ENCODE measurements at regions not wholly inside any gene's neighbourhood (a gene's known extent, or its start where the extent isn't known, plus 50 kb on each side); places are given as distances from the start of the nearest gene placed in this dataset.

DNA sequence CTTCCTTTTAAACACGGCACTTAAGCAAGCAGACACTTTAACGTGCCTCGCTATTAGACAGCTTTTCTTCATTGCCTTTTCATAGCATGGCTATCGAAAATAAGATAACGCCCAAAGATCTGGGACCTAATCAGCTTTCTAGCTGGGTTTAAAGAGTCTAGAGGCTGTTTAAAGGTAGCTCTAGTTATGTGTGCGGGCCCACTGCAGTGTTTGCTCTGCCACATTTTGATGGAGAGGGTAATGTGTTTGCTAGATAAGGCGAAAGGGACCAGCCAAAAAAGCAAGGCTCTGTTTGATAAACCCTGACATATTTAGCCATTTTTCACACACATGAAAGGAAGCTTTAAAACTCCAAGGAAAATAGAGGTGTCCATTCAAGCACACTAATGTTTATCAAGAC lies 91.6 kb downstream of the NR2F2 start (continued):
- TF ChIP-seq, protein P1, sequence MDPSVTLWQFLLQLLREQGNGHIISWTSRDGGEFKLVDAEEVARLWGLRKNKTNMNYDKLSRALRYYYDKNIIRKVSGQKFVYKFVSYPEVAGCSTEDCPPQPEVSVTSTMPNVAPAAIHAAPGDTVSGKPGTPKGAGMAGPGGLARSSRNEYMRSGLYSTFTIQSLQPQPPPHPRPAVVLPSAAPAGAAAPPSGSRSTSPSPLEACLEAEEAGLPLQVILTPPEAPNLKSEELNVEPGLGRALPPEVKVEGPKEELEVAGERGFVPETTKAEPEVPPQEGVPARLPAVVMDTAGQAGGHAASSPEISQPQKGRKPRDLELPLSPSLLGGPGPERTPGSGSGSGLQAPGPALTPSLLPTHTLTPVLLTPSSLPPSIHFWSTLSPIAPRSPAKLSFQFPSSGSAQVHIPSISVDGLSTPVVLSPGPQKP (CRISPR knock-in tag; IDR thresholded peaks at IDR 0.05): no peak
- TF ChIP-seq EWSR1 (IDR thresholded peaks at IDR 0.05; ENCODE audit: borderline replicate concordance, low read depth, partially characterized antibody) (no peak), HLTF (IDR thresholded peaks at IDR 0.05) (no peak), PYGO2 (tag; IDR thresholded peaks at IDR 0.05) (no peak), RBM14 (IDR thresholded peaks at IDR 0.05; ENCODE audit: borderline replicate concordance, insufficient read depth, low read depth, low read length) (no peak), ZNF507 (tag; conservative IDR thresholded peaks at IDR 0.05) (no peak), SLC30A9 (CRISPR knock-in tag; IDR thresholded peaks at IDR 0.05) (no peak), BACH1 (tag; IDR thresholded peaks at IDR 0.05) (no peak), MYNN (IDR thresholded peaks at IDR 0.05) (0 out of 2 replicates have a peak, but pooled peaks have one; percentile 29), MYNN (CRISPR knock-in tag; IDR thresholded peaks at IDR 0.05) (no peak), GATAD2B (IDR thresholded peaks at IDR 0.05; ENCODE audit: borderline replicate concordance) (no peak), CXXC5 (CRISPR knock-in tag; IDR thresholded peaks at IDR 0.05) (no peak), NFIC (IDR thresholded peaks at IDR 0.05) (peak; percentile 71), PTBP1 (IDR thresholded peaks at IDR 0.05; ENCODE audit: low read depth, low read length) (no peak), ZNF830 (CRISPR knock-in tag; IDR thresholded peaks at IDR 0.05) (no peak), KAT7 (CRISPR knock-in tag; IDR thresholded peaks at IDR 0.05; ENCODE audit: borderline replicate concordance) (no peak), ZNF644 (tag; IDR thresholded peaks at IDR 0.05; ENCODE audit: low read depth) (no peak), CBFB (CRISPR knock-in tag; IDR thresholded peaks at IDR 0.05) (no peak), ETV6 (IDR thresholded peaks at IDR 0.05; ENCODE audit: borderline replicate concordance in 1 of 2, low read depth in 2 of 2, low read length in 1 of 2) (no peak), ETV6 (CRISPR knock-in tag; IDR thresholded peaks at IDR 0.05; ENCODE audit: borderline replicate concordance) (no peak), THRB (CRISPR knock-in tag; conservative IDR thresholded peaks at IDR 0.05) (no peak)
- TF ChIP-seq, protein P2, sequence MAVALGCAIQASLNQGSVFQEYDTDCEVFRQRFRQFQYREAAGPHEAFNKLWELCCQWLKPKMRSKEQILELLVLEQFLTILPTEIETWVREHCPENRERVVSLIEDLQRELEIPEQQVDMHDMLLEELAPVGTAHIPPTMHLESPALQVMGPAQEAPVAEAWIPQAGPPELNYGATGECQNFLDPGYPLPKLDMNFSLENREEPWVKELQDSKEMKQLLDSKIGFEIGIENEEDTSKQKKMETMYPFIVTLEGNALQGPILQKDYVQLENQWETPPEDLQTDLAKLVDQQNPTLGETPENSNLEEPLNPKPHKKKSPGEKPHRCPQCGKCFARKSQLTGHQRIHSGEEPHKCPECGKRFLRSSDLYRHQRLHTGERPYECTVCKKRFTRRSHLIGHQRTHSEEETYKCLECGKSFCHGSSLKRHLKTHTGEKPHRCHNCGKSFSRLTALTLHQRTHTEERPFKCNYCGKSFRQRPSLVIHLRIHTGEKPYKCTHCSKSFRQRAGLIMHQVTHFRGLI (CRISPR knock-in tag; IDR thresholded peaks at IDR 0.05): no peak
- TF ChIP-seq, protein P3, sequence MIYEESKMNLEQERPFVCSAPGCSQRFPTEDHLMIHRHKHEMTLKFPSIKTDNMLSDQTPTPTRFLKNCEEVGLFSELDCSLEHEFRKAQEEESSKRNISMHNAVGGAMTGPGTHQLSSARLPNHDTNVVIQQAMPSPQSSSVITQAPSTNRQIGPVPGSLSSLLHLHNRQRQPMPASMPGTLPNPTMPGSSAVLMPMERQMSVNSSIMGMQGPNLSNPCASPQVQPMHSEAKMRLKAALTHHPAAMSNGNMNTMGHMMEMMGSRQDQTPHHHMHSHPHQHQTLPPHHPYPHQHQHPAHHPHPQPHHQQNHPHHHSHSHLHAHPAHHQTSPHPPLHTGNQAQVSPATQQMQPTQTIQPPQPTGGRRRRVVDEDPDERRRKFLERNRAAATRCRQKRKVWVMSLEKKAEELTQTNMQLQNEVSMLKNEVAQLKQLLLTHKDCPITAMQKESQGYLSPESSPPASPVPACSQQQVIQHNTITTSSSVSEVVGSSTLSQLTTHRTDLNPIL (CRISPR knock-in tag; IDR thresholded peaks at IDR 0.05): no peak
- TF ChIP-seq, protein P4, sequence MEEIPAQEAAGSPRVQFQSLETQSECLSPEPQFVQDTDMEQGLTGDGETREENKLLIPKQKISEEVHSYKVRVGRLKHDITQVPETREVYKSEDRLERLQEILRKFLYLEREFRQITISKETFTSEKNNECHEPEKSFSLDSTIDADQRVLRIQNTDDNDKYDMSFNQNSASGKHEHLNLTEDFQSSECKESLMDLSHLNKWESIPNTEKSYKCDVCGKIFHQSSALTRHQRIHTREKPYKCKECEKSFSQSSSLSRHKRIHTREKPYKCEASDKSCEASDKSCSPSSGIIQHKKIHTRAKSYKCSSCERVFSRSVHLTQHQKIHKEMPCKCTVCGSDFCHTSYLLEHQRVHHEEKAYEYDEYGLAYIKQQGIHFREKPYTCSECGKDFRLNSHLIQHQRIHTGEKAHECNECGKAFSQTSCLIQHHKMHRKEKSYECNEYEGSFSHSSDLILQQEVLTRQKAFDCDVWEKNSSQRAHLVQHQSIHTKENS (CRISPR knock-in tag; IDR thresholded peaks at IDR 0.05): no peak

All from K562 (cell line).